ENCODE measurements at regions not wholly inside any gene's neighbourhood (a gene's known extent, or its start where the extent isn't known, plus 50 kb on each side); places are given as distances from the start of the nearest gene placed in this dataset.

GRCh38 chr9:90037146-90037797 is 432.5 kb downstream of the GADD45G start:
- peak; percentile 67 for DNase-seq (ENCODE audit: extremely low spot score, unreplicated experiment)
- Mint-ChIP-seq H3K27ac (ENCODE audit: unreplicated experiment) (no peak overlapping the region), H3K9me3 (ENCODE audit: unreplicated experiment) (no peaks in the 10 kb centered on the region), H3K27me3 (ENCODE audit: unreplicated experiment) (peaks cover 3% of the 10 kb centered on the region), H3K36me3 (ENCODE audit: unreplicated experiment) (no peaks in the 10 kb centered on the region), H3K4me3 (ENCODE audit: unreplicated experiment) (no peak overlapping the region), H3K4me1 (ENCODE audit: unreplicated experiment) (no peaks in the 10 kb centered on the region)
- TF ChIP-seq CTCF (IDR thresholded peaks at IDR 0.05), result no peak

- Mint-ChIP-seq H3K9me3 (ENCODE audit: unreplicated experiment) (no peaks in the 10 kb centered on the region), H3K4me1 (ENCODE audit: unreplicated experiment) (no peaks in the 10 kb centered on the region), H3K36me3 (ENCODE audit: unreplicated experiment) (no peaks in the 10 kb centered on the region), H3K27me3 (ENCODE audit: unreplicated experiment) (peaks cover 4% of the 10 kb centered on the region), H3K4me3 (ENCODE audit: unreplicated experiment) (no peak overlapping the region), H3K27ac (ENCODE audit: unreplicated experiment) (no peak overlapping the region)
- peak; percentile 73 for DNase-seq (ENCODE audit: extremely low spot score, unreplicated experiment)
- TF ChIP-seq CTCF (IDR thresholded peaks at IDR 0.05), result no peak
These were observed 434.0 kb downstream of the GADD45G start for GRCh38 chr9:90038763-90039162.

- H3K9me3 Mint-ChIP-seq (ENCODE audit: unreplicated experiment), result no peaks in the 10 kb centered on the region
- H3K27ac Mint-ChIP-seq (ENCODE audit: unreplicated experiment), result no peak overlapping the region
- H3K27me3 Mint-ChIP-seq (ENCODE audit: unreplicated experiment), result peaks cover 2% of the 10 kb centered on the region
- DNase-seq (ENCODE audit: extremely low spot score, unreplicated experiment), result no peak
- H3K36me3 Mint-ChIP-seq (ENCODE audit: unreplicated experiment), result no peaks in the 10 kb centered on the region
- no peaks in the 10 kb centered on the region for H3K4me1 Mint-ChIP-seq (ENCODE audit: unreplicated experiment)
- H3K4me3 Mint-ChIP-seq (ENCODE audit: unreplicated experiment), result no peak overlapping the region
- no peak for TF ChIP-seq CTCF (IDR thresholded peaks at IDR 0.05)
These were observed 439.5 kb downstream of the GADD45G start for GRCh38 chr9:90044263-90044662.

GRCh38 chr9:90044710-90045151 is 439.9 kb downstream of the GADD45G start:
- no peak for TF ChIP-seq CTCF (IDR thresholded peaks at IDR 0.05)
- Mint-ChIP-seq H3K27ac (ENCODE audit: unreplicated experiment) (no peak overlapping the region), H3K36me3 (ENCODE audit: unreplicated experiment) (no peaks in the 10 kb centered on the region), H3K4me1 (ENCODE audit: unreplicated experiment) (no peaks in the 10 kb centered on the region), H3K27me3 (ENCODE audit: unreplicated experiment) (peaks cover 2% of the 10 kb centered on the region), H3K9me3 (ENCODE audit: unreplicated experiment) (no peaks in the 10 kb centered on the region), H3K4me3 (ENCODE audit: unreplicated experiment) (no peak overlapping the region)
- no peak for DNase-seq (ENCODE audit: extremely low spot score, unreplicated experiment)

GRCh38 chr9:90046317-90046861 is 441.6 kb downstream of the GADD45G start:
- peaks cover 4% of the 10 kb centered on the region for H3K27me3 Mint-ChIP-seq (ENCODE audit: unreplicated experiment)
- no peak overlapping the region for H3K27ac Mint-ChIP-seq (ENCODE audit: unreplicated experiment)
- no peak overlapping the region for H3K4me3 Mint-ChIP-seq (ENCODE audit: unreplicated experiment)
- no peaks in the 10 kb centered on the region for H3K9me3 Mint-ChIP-seq (ENCODE audit: unreplicated experiment)
- H3K4me1 Mint-ChIP-seq (ENCODE audit: unreplicated experiment), result no peaks in the 10 kb centered on the region
- no peaks in the 10 kb centered on the region for H3K36me3 Mint-ChIP-seq (ENCODE audit: unreplicated experiment)
- no peak for TF ChIP-seq CTCF (IDR thresholded peaks at IDR 0.05)
- DNase-seq (ENCODE audit: extremely low spot score, unreplicated experiment), result peak; percentile 44
